Erythroblast (primary cell): ENCODE measurements at regions not wholly inside any gene's neighbourhood (a gene's known extent, or its start where the extent isn't known, plus 50 kb on each side); places are given as distances from the start of the nearest gene placed in this dataset.

Experiments used
- GATA1 ChIP-seq: IDR thresholded peaks from 2 replicates; pipeline ENCODE4 v1.6.1; 2011; ENCODE audit warnings: low read depth, mild to moderate bottlenecking, control low read depth, low read length, moderate library complexity
- POLR2A ChIP-seq: IDR thresholded peaks from 2 replicates; pipeline ENCODE4 v1.6.1; 2011; ENCODE audit warnings: mild to moderate bottlenecking, low read length

GRCh38 chr9:75788006-75788634 is 102.4 kb upstream of the PCSK5 start:
- TF ChIP-seq POLR2A (no peak), GATA1 (no peak)
